ENCODE measurements at regions not wholly inside any gene's neighbourhood (a gene's known extent, or its start where the extent isn't known, plus 50 kb on each side); places are given as distances from the start of the nearest gene placed in this dataset.

DNA sequence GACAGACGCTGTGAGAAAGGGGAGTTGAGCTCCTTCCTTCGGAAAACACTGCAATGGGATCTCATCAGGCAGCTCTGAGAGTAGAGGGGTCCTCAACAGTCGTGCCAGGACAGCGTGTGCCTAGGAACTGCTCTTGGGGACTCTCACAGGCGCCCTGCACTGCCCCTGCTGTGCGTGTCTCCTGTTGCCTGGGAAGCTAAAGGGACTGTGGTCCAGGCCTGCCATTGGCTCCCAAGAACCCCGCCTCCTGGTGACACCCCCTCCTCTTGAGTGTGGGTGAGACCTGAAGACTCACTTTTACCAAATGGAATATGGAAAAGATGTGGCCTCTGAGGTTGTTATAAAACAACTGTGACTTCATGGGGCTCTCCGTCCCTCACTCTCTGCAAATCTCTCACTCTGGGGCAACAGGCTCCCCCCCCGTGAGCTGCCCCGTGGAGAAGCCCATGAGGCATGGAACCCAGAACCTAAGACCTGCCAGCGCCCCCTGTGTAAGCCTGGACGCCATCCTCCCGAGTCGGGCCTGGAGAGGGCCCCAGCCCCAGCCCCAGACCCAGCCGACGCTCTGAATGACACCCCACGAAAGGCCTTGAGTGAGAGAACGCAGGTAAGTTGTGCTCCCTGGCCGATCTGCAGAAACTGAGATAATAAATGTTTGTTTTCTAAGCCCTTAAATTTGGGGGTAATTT lies 302.7 kb downstream of the FGF9 start:
- Mint-ChIP-seq H3K27ac (no peak overlapping the region), H3K9me3 (no peaks in the 10 kb centered on the region), H3K4me3 (no peak overlapping the region), H3K27me3 (no peaks in the 10 kb centered on the region), H3K4me1 (no peaks in the 10 kb centered on the region), H3K36me3 (ENCODE audit: low read depth) (no peaks in the 10 kb centered on the region)
- DNase-seq (no peak), ATAC-seq (ENCODE audit: low read depth) (no peak)
- ChIA-PET CTCF (interaction anchor here (0.6 kb wide), 1 partner anchor 921 kb away, joined by 3 read pairs; no protein-coding TSS in a partner anchor), POLR2A (no interaction called here)
- intact Hi-C loops (cut with micrococcal nuclease): no loop called here
- no peak for TF ChIP-seq CTCF (IDR thresholded peaks at IDR 0.05)

DNA sequence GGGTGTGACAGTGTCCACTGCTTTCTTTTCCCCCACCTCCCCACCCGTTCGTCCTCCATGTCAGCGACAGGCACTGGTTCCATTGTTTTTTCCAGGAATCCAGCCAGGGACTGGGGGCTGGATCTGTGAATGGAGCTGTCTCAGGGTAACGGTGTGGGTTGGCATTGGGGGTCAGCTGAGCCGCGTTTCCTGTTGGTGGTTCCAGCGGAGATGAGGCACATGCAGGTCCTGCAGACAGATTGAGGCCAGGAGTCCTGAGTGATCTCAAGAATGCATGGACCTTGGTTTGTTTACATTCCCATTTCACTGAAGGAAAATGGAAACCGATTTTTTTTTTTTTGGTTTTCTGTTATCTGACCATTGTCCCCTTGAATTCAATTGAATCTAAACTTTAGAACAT lies 303.9 kb downstream of the FGF9 start:
- ChIA-PET POLR2A (no interaction called here), CTCF (no interaction called here)
- ATAC-seq (ENCODE audit: low read depth) (no peak), DNase-seq (no peak)
- Mint-ChIP-seq H3K36me3 (ENCODE audit: low read depth) (no peaks in the 10 kb centered on the region), H3K27me3 (no peaks in the 10 kb centered on the region), H3K27ac (no peak overlapping the region), H3K9me3 (no peaks in the 10 kb centered on the region), H3K4me3 (no peak overlapping the region), H3K4me1 (no peaks in the 10 kb centered on the region)
- intact Hi-C loops (cut with micrococcal nuclease): no loop called here
- no peak for TF ChIP-seq CTCF (IDR thresholded peaks at IDR 0.05)

DNA sequence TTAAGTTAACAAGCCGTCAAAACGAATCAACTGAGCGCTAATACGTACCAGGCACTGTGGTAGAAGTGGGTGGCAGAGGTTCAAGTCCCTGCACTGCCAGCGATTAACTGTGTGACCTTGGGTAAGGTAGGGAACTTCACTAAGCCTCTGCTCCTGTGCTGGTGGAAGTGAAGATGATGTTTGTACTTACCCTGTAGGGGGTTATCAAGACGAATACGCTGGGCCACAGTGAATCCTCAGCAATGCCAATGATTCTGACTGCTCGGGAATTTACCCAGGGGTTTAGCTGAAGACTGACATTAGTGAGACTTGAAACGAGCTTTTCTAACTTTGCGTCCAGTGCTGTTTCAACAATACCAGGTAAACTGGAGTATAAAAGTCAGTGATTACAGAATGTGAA lies 305.3 kb downstream of the FGF9 start:
- no peaks in the 10 kb centered on the region for H3K27me3 Mint-ChIP-seq
- intact Hi-C loops (cut with micrococcal nuclease): no loop called here
- H3K4me3 Mint-ChIP-seq: no peak overlapping the region
- H3K4me1 Mint-ChIP-seq: no peaks in the 10 kb centered on the region
- CTCF ChIA-PET: no interaction called here
- no peaks in the 10 kb centered on the region for H3K9me3 Mint-ChIP-seq
- ATAC-seq (ENCODE audit: low read depth) (no peak), DNase-seq (no peak)
- H3K36me3 Mint-ChIP-seq (ENCODE audit: low read depth): no peaks in the 10 kb centered on the region
- POLR2A ChIA-PET: no interaction called here
- H3K27ac Mint-ChIP-seq: no peak overlapping the region
- no peak for TF ChIP-seq CTCF (IDR thresholded peaks at IDR 0.05)

- no peak for ATAC-seq (ENCODE audit: low read depth)
- H3K4me1 Mint-ChIP-seq: no peaks in the 10 kb centered on the region
- no peak overlapping the region for H3K27ac Mint-ChIP-seq
- no peak for DNase-seq
- intact Hi-C loops (cut with micrococcal nuclease): no loop called here
- H3K4me3 Mint-ChIP-seq: no peak overlapping the region
- no peaks in the 10 kb centered on the region for H3K9me3 Mint-ChIP-seq
- H3K27me3 Mint-ChIP-seq: no peaks in the 10 kb centered on the region
- no peaks in the 10 kb centered on the region for H3K36me3 Mint-ChIP-seq (ENCODE audit: low read depth)
- POLR2A ChIA-PET: no interaction called here
- CTCF ChIA-PET: no interaction called here
- TF ChIP-seq CTCF (IDR thresholded peaks at IDR 0.05): no peak
Measured at GRCh38 chr13:21979161-21979806, 308.4 kb downstream of the FGF9 start.

GRCh38 chr13:21980049-21980448 lies 309.2 kb downstream of the FGF9 start:
- Mint-ChIP-seq H3K9me3 (no peaks in the 10 kb centered on the region), H3K4me3 (no peak overlapping the region), H3K4me1 (no peaks in the 10 kb centered on the region), H3K27ac (no peak overlapping the region), H3K27me3 (no peaks in the 10 kb centered on the region), H3K36me3 (ENCODE audit: low read depth) (no peaks in the 10 kb centered on the region)
- POLR2A ChIA-PET: no interaction called here
- DNase-seq (no peak), ATAC-seq (ENCODE audit: low read depth) (no peak)
- intact Hi-C loops (cut with micrococcal nuclease): no loop called here
- TF ChIP-seq CTCF (IDR thresholded peaks at IDR 0.05): no peak
- CTCF ChIA-PET: no interaction called here
